ENCODE measurements at regions not wholly inside any gene's neighbourhood (a gene's known extent, or its start where the extent isn't known, plus 50 kb on each side); places are given as distances from the start of the nearest gene placed in this dataset.
A peak's percentile ranks its signal among the peaks of the same experiment; 100 is the strongest.

DNA sequence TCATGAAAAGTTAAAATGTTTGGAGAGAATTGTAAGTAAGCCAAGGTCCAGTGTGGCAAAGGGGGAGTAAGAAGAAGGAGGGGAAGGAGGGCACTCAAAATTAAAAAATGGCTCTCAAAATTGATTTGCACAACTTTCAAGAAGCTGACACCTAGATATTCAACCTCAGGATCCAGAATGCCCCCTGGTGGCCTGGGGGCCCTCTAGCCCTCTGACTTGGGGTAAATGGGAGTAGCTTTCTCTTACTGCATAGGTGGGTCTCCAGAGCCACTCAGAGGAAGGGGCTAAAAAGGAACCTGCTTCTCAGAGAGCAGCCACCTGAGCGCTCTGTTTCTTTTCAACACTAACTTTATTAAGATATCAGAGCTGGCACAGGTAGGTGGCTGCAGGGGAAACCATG lies 968.5 kb downstream of the BCL11A start:
- H3K4me2 ChIP-seq (ENCODE audit: low read length) = no peak overlapping the region
- H3K79me2 ChIP-seq (ENCODE audit: insufficient read depth, low read length) = no peaks in the 10 kb centered on the region
- H3K4me1 ChIP-seq (ENCODE audit: insufficient read depth, low read length, severe bottlenecking) = no peaks in the 10 kb centered on the region
- H3K27ac ChIP-seq (ENCODE audit: low read depth, low read length, poor library complexity, severe bottlenecking) = no peak overlapping the region
- no peaks in the 10 kb centered on the region for H3K36me3 ChIP-seq (ENCODE audit: insufficient read depth, low read length)
- no peaks in the 10 kb centered on the region for H3F3A ChIP-seq (ENCODE audit: insufficient read depth, low read length)
- H3K9me2 ChIP-seq (ENCODE audit: low read depth, low read length) = no peaks in the 10 kb centered on the region
- no peaks in the 10 kb centered on the region for H3K9me3 ChIP-seq (ENCODE audit: low read length)
- H3K27me3 ChIP-seq (ENCODE audit: insufficient read depth, low read length) = no peaks in the 10 kb centered on the region
- TF ChIP-seq, protein P1, sequence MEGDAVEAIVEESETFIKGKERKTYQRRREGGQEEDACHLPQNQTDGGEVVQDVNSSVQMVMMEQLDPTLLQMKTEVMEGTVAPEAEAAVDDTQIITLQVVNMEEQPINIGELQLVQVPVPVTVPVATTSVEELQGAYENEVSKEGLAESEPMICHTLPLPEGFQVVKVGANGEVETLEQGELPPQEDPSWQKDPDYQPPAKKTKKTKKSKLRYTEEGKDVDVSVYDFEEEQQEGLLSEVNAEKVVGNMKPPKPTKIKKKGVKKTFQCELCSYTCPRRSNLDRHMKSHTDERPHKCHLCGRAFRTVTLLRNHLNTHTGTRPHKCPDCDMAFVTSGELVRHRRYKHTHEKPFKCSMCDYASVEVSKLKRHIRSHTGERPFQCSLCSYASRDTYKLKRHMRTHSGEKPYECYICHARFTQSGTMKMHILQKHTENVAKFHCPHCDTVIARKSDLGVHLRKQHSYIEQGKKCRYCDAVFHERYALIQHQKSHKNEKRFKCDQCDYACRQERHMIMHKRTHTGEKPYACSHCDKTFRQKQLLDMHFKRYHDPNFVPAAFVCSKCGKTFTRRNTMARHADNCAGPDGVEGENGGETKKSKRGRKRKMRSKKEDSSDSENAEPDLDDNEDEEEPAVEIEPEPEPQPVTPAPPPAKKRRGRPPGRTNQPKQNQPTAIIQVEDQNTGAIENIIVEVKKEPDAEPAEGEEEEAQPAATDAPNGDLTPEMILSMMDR (IDR thresholded peaks at IDR 0.05; ENCODE audit: low read length) = peak; percentile 58
- TF ChIP-seq EZH2 (IDR thresholded peaks at IDR 0.05; ENCODE audit: borderline replicate concordance, low read length) = no peak
- no peak overlapping the region for H3K9ac ChIP-seq (ENCODE audit: low read length)
- no peaks in the 10 kb centered on the region for H4K20me1 ChIP-seq (ENCODE audit: insufficient read depth, low read length)
- no peak overlapping the region for H2AFZ ChIP-seq (ENCODE audit: low read length)
- no peak overlapping the region for H3K4me3 ChIP-seq (ENCODE audit: low read depth, low read length, poor library complexity, severe bottlenecking)

DNA sequence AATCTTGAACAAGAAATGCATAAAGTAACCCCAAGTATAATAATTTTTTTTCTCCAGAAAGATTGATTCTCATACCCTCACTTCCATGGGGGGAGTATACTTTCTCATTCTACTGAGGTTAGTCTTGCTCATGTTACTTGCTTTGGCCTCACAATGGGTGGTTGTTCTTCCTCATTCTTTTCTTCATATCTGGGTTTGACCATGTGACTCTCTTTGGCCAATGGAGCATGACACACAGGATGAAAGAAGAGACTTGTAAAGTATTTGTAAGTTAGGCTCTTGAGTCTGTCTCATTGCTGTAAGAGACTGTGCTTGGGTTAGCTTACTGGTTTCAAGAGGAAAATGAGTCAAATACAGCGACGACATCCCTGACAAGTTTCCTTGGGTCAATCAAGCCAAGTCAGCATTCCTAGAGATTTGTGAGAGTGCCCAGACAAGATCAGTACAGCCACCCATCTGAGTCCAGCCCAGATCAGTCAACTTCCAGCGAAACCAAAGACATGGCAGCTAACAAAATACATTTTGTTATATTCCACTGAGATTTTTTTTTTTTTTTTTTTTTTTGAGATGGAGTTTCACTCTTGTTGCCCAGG lies 970.2 kb downstream of the BCL11A start:
- H3K9ac ChIP-seq (ENCODE audit: low read length) = no peak overlapping the region
- no peak overlapping the region for H2AFZ ChIP-seq (ENCODE audit: low read length)
- TF ChIP-seq, protein P1 (IDR thresholded peaks at IDR 0.05; ENCODE audit: low read length) = no peak
- no peak for TF ChIP-seq EZH2 (IDR thresholded peaks at IDR 0.05; ENCODE audit: borderline replicate concordance, low read length)
- H3K27me3 ChIP-seq (ENCODE audit: insufficient read depth, low read length) = no peaks in the 10 kb centered on the region
- H3K4me2 ChIP-seq (ENCODE audit: low read length) = no peak overlapping the region
- no peaks in the 10 kb centered on the region for H3K36me3 ChIP-seq (ENCODE audit: insufficient read depth, low read length)
- no peaks in the 10 kb centered on the region for H3K9me2 ChIP-seq (ENCODE audit: low read depth, low read length)
- no peak overlapping the region for H3K27ac ChIP-seq (ENCODE audit: low read depth, low read length, poor library complexity, severe bottlenecking)
- no peaks in the 10 kb centered on the region for H3K9me3 ChIP-seq (ENCODE audit: low read length)
- no peak overlapping the region for H3K4me3 ChIP-seq (ENCODE audit: low read depth, low read length, poor library complexity, severe bottlenecking)
- H3K4me1 ChIP-seq (ENCODE audit: insufficient read depth, low read length, severe bottlenecking) = no peaks in the 10 kb centered on the region
- no peaks in the 10 kb centered on the region for H3K79me2 ChIP-seq (ENCODE audit: insufficient read depth, low read length)
- H4K20me1 ChIP-seq (ENCODE audit: insufficient read depth, low read length) = no peaks in the 10 kb centered on the region
- H3F3A ChIP-seq (ENCODE audit: insufficient read depth, low read length) = no peaks in the 10 kb centered on the region

DNA sequence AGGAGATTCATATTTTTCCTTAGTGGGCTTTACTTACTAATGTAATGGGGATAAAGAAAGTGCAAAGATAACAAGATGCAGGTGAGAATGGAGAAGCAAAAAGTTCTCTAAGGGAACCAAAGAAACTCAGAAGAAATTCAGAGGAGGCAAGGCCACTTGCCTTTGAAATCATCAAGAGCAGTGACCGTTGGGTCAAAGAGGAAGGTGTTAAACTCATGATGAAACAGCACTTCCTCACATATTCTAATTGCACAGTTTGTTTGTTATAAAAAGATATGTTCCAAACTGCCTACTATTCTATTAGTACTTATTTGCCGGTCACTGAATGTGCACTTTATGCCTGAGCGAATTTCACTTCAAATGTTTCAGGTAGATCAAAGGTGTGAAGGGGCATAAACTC lies 975.1 kb downstream of the BCL11A start:
- H3K27ac ChIP-seq (ENCODE audit: low read depth, low read length, poor library complexity, severe bottlenecking) = no peak overlapping the region
- H3K9me2 ChIP-seq (ENCODE audit: low read depth, low read length) = no peaks in the 10 kb centered on the region
- no peaks in the 10 kb centered on the region for H3K36me3 ChIP-seq (ENCODE audit: insufficient read depth, low read length)
- no peak overlapping the region for H3K9ac ChIP-seq (ENCODE audit: low read length)
- no peak overlapping the region for H3K4me2 ChIP-seq (ENCODE audit: low read length)
- no peaks in the 10 kb centered on the region for H3K4me1 ChIP-seq (ENCODE audit: insufficient read depth, low read length, severe bottlenecking)
- no peaks in the 10 kb centered on the region for H3F3A ChIP-seq (ENCODE audit: insufficient read depth, low read length)
- no peaks in the 10 kb centered on the region for H3K79me2 ChIP-seq (ENCODE audit: insufficient read depth, low read length)
- H3K27me3 ChIP-seq (ENCODE audit: insufficient read depth, low read length) = no peaks in the 10 kb centered on the region
- H3K4me3 ChIP-seq (ENCODE audit: low read depth, low read length, poor library complexity, severe bottlenecking) = no peak overlapping the region
- H2AFZ ChIP-seq (ENCODE audit: low read length) = no peak overlapping the region
- no peaks in the 10 kb centered on the region for H4K20me1 ChIP-seq (ENCODE audit: insufficient read depth, low read length)
- no peak for TF ChIP-seq EZH2 (IDR thresholded peaks at IDR 0.05; ENCODE audit: borderline replicate concordance, low read length)
- TF ChIP-seq, protein P1 (IDR thresholded peaks at IDR 0.05; ENCODE audit: low read length) = no peak
- H3K9me3 ChIP-seq (ENCODE audit: low read length) = no peaks in the 10 kb centered on the region

All from OCI-LY1 (cell line).